ENCODE measurements at regions not wholly inside any gene's neighbourhood (a gene's known extent, or its start where the extent isn't known, plus 50 kb on each side); places are given as distances from the start of the nearest gene placed in this dataset.

DNA sequence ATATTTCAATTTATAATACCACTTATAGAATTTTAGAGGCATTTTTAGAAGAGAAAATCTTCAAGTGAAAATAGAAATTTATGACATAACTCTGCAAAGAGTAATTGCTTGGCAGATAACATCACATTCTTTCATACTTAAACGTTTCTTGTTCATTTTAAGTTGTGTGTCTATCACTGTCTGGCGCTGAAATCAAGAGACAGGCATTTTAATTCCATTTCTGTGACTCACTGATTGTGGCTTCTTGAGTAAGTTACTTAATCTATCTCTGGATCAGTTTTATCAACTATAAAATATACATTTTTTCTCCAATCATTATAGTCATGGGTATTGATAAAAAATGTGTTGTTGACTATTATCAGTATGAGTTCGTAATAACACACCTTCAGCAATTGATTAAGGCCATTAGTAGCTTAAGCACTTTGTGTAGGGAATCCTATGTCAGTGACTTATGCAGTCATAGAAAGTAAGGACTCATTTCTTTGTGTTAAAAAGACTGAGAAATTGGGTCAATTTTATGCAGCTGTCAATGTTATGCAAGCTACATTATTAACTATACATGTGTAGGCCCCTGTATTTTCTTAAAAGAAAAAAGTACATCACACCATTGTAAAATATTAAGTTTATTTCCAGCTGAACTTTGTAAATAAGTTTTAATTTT lies 497.3 kb downstream of the CCDC85A start:
- TF ChIP-seq, protein P1, sequence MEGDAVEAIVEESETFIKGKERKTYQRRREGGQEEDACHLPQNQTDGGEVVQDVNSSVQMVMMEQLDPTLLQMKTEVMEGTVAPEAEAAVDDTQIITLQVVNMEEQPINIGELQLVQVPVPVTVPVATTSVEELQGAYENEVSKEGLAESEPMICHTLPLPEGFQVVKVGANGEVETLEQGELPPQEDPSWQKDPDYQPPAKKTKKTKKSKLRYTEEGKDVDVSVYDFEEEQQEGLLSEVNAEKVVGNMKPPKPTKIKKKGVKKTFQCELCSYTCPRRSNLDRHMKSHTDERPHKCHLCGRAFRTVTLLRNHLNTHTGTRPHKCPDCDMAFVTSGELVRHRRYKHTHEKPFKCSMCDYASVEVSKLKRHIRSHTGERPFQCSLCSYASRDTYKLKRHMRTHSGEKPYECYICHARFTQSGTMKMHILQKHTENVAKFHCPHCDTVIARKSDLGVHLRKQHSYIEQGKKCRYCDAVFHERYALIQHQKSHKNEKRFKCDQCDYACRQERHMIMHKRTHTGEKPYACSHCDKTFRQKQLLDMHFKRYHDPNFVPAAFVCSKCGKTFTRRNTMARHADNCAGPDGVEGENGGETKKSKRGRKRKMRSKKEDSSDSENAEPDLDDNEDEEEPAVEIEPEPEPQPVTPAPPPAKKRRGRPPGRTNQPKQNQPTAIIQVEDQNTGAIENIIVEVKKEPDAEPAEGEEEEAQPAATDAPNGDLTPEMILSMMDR (IDR thresholded peaks at IDR 0.05; ENCODE audit: insufficient read depth, low read length, poor library complexity, severe bottlenecking), result no peak
- no peak for DNase-seq (ENCODE audit: low read depth)
- no peaks in the 10 kb centered on the region for H3K36me3 ChIP-seq (ENCODE audit: control insufficient read depth, insufficient read depth, low read length)
- no peak overlapping the region for H3K4me3 ChIP-seq (ENCODE audit: low read depth, low read length)
- H3K27me3 ChIP-seq (ENCODE audit: control insufficient read depth, insufficient read depth, low read length), result no peaks in the 10 kb centered on the region

DNA sequence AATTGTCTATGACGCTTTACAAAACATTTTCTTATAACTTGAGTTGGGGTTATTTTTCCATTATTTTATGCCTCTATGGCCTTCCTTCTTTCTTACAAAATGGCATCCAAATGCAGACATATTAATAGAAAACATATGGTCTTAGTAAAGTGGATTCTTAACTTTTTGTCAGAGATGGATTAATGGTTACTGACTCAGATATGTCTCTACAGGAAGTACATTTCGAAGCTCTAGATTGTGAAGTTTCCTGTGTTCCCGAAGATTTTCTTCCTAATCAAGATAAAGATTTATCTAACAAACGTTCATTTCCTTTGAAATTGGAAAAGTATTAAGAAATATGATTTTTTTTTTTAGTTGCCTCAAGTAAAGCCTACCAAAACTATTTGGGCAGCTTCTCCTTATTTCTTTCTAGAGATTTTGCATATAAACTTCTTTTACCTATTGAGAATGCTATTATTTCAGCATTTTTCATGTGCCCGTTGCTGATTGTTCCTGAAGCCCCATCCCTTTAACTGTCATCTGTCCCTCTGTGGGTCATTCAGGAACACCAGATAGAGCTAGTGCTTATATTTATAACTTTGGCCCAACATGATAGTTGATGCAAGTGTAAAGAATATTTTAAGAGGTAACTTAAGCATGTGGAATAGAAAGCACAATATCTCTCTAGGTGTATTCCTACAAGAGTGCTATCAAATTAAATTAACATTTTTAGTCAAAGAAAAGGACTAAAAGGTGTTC lies 498.0 kb downstream of the CCDC85A start:
- TF ChIP-seq, protein P1 (IDR thresholded peaks at IDR 0.05; ENCODE audit: insufficient read depth, low read length, poor library complexity, severe bottlenecking), result no peak
- Histone ChIP-seq H3K36me3 (ENCODE audit: control insufficient read depth, insufficient read depth, low read length) (no peaks in the 10 kb centered on the region), H3K4me3 (ENCODE audit: low read depth, low read length) (no peak overlapping the region), H3K27me3 (ENCODE audit: control insufficient read depth, insufficient read depth, low read length) (no peaks in the 10 kb centered on the region)
- no peak for DNase-seq (ENCODE audit: low read depth)

DNA sequence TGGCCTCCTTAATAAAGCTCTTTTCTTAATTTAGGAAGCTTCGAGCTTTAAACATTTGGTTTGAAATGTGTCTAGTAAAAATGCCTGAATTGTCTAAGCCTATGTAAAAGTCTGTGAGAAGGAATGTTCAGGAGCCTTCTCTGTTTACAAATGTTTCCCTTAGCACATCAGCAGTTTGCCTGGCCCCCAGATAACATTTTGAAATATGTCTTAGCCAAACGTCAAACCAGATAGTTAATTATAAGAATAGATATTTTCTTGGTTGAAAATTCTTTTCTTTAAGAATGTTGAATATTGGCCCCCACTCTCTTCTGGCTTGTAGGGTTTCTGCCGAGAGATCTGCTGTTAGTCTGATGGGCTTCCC lies 498.6 kb downstream of the CCDC85A start:
- no peak for DNase-seq (ENCODE audit: low read depth)
- TF ChIP-seq, protein P1 (IDR thresholded peaks at IDR 0.05; ENCODE audit: insufficient read depth, low read length, poor library complexity, severe bottlenecking), result no peak
- no peaks in the 10 kb centered on the region for H3K27me3 ChIP-seq (ENCODE audit: control insufficient read depth, insufficient read depth, low read length)
- H3K4me3 ChIP-seq (ENCODE audit: low read depth, low read length), result no peak overlapping the region
- no peaks in the 10 kb centered on the region for H3K36me3 ChIP-seq (ENCODE audit: control insufficient read depth, insufficient read depth, low read length)

DNA sequence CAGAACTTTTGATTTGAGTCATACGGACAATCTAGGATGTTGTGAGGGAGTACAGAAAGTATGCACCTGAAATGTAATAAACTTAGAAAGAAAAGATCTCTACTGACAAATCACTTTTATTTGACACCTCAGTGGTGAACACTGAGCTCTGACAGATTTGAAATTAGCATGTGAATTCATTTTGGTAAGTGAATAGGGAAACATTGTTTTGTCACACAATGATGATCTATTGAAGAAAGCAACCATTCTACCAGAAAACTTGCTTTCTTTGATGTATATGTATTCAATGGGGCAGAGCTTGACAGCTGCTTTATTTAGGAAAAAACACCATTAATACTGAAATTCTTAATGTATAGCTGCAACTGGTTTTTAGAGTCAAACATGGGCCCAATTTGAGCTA lies 500.5 kb downstream of the CCDC85A start:
- H3K36me3 ChIP-seq (ENCODE audit: control insufficient read depth, insufficient read depth, low read length), result no peaks in the 10 kb centered on the region
- TF ChIP-seq, protein P1 (IDR thresholded peaks at IDR 0.05; ENCODE audit: insufficient read depth, low read length, poor library complexity, severe bottlenecking), result no peak

DNA sequence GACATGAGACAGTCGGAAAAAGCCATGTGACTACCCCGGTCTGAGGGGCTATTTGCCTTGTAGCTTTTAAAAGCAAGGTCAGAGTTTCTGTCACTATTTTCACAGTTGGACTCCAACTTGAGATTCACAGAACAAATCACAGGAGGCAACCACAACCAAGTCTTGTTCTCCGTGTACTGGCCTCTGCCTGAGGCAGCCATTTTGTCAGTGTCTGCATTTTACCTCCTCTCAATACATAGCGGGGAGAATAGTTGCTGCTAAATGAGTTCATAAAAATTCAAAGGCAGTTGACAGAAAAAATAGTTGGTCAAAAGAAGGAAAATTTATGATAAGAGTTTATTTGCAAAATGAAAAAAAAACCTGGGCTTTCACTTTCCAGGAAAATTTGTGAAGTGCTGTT lies 501.4 kb downstream of the CCDC85A start:
- Histone ChIP-seq H3K36me3 (ENCODE audit: control insufficient read depth, insufficient read depth, low read length) (no peaks in the 10 kb centered on the region), H3K4me3 (ENCODE audit: low read depth, low read length) (no peak overlapping the region), H3K27me3 (ENCODE audit: control insufficient read depth, insufficient read depth, low read length) (no peaks in the 10 kb centered on the region)
- TF ChIP-seq, protein P1 (IDR thresholded peaks at IDR 0.05; ENCODE audit: insufficient read depth, low read length, poor library complexity, severe bottlenecking), result no peak
- no peak for DNase-seq (ENCODE audit: low read depth)

More for the DNA sequence above, 500.5 kb downstream of the CCDC85A start:
- H3K27me3 ChIP-seq (ENCODE audit: control insufficient read depth, insufficient read depth, low read length), result no peaks in the 10 kb centered on the region
- DNase-seq (ENCODE audit: low read depth), result no peak
- H3K4me3 ChIP-seq (ENCODE audit: low read depth, low read length), result no peak overlapping the region
